ENCODE measurements at regions not wholly inside any gene's neighbourhood (a gene's known extent, or its start where the extent isn't known, plus 50 kb on each side); places are given as distances from the start of the nearest gene placed in this dataset.

- TF ChIP-seq, protein P1, sequence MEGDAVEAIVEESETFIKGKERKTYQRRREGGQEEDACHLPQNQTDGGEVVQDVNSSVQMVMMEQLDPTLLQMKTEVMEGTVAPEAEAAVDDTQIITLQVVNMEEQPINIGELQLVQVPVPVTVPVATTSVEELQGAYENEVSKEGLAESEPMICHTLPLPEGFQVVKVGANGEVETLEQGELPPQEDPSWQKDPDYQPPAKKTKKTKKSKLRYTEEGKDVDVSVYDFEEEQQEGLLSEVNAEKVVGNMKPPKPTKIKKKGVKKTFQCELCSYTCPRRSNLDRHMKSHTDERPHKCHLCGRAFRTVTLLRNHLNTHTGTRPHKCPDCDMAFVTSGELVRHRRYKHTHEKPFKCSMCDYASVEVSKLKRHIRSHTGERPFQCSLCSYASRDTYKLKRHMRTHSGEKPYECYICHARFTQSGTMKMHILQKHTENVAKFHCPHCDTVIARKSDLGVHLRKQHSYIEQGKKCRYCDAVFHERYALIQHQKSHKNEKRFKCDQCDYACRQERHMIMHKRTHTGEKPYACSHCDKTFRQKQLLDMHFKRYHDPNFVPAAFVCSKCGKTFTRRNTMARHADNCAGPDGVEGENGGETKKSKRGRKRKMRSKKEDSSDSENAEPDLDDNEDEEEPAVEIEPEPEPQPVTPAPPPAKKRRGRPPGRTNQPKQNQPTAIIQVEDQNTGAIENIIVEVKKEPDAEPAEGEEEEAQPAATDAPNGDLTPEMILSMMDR (conservative IDR thresholded peaks at IDR 0.05; ENCODE audit: low read depth, low read length): no peak
- TF ChIP-seq EZH2 (IDR thresholded peaks at IDR 0.05; ENCODE audit: low read length, unreplicated experiment) (no peak), EZH2phosphoT487 (IDR thresholded peaks at IDR 0.05; ENCODE audit: borderline replicate concordance, low read length) (no peak)
Observed at GRCh38 chr12:68445824-68446223, 113.7 kb upstream of the MDM1 start.
